ENCODE measurements at regions not wholly inside any gene's neighbourhood (a gene's known extent, or its start where the extent isn't known, plus 50 kb on each side); places are given as distances from the start of the nearest gene placed in this dataset.

DNA sequence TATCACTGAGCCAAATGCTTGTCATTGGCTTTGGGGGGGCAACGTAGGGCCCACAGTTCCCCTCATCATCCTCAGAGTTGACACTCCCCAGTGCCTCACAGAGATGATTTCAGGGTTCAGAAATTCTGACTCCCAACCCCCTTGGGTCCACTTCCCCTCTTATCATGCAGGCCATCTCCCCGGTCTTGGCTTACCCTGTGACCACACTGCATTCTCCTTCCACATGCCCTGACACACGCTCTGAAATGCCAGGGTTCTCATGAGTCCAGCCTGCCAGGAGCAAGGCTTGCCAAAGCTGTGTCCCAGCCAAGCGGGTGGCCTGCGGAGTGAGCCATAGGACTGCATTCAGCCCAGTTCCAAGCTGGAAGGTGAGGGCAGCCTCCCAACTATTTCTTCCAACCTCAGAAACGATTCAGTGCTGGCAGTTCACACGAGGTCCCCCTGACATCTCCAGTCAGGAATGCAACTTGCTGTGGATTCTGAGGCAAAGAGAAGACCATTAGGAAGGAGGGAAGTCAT, 101.2 kb downstream of the SMIM20 start (continued):
- no peak for TF ChIP-seq ATF2 (IDR thresholded peaks at IDR 0.05; ENCODE audit: low read length)
- no peak for TF ChIP-seq SRF (IDR thresholded peaks at IDR 0.05; ENCODE audit: low read depth, low read length)
- TF ChIP-seq JUN (IDR thresholded peaks at IDR 0.05; ENCODE audit: low read depth, low read length) = no peak

All from H1 (cell line).